ENCODE measurements at regions not wholly inside any gene's neighbourhood (a gene's known extent, or its start where the extent isn't known, plus 50 kb on each side); places are given as distances from the start of the nearest gene placed in this dataset.

- TF ChIP-seq RNF2 (IDR thresholded peaks at IDR 0.05; ENCODE audit: borderline replicate concordance, low read depth, low read length, missing control alignments, poor library complexity, severe bottlenecking): no peak
- TF ChIP-seq POU5F1 (IDR thresholded peaks at IDR 0.05; ENCODE audit: low read depth, low read length): no peak
- TF ChIP-seq TCF12 (IDR thresholded peaks at IDR 0.05; ENCODE audit: low read depth, low read length): no peak
- no peak for TF ChIP-seq SIX5 (IDR thresholded peaks at IDR 0.05; ENCODE audit: low read depth, low read length)
- TF ChIP-seq SUZ12 (IDR thresholded peaks at IDR 0.05; ENCODE audit: low read length): no peak
- TF ChIP-seq EZH2 (IDR thresholded peaks at IDR 0.05; ENCODE audit: low read depth, low read length, severe bottlenecking): no peak
- TF ChIP-seq SP4 (IDR thresholded peaks at IDR 0.05; ENCODE audit: low read length): no peak
- TF ChIP-seq TAF7 (optimal IDR thresholded peaks at IDR 0.05; ENCODE audit: borderline replicate concordance, low read depth, low read length): no peak
- no peak for TF ChIP-seq CBX5 (IDR thresholded peaks at IDR 0.05; ENCODE audit: low read depth, low read length)
- no peak for TF ChIP-seq E2F6 (IDR thresholded peaks at IDR 0.05)
- TF ChIP-seq PHF8 (conservative IDR thresholded peaks at IDR 0.05; ENCODE audit: low read depth, low read length): no peak
- no peak for TF ChIP-seq CREB1 (IDR thresholded peaks at IDR 0.05)
- no peak for TF ChIP-seq CBX8 (IDR thresholded peaks at IDR 0.05; ENCODE audit: borderline replicate concordance, low read depth, low read length)
- TF ChIP-seq SAP30 (IDR thresholded peaks at IDR 0.05; ENCODE audit: insufficient read depth, insufficient replicate concordance, low read length): no peak
- no peak for TF ChIP-seq KDM1A (IDR thresholded peaks at IDR 0.05; ENCODE audit: borderline replicate concordance, low read length)
- no peak for TF ChIP-seq POLR2AphosphoS5 (IDR thresholded peaks at IDR 0.05; ENCODE audit: low read depth, low read length)
Observed at GRCh38 chr13:31408927-31409326, 209.2 kb downstream of the B3GLCT start (continued).
